Breast epithelium (tissue), 4 donors: ENCODE measurements at regions not wholly inside any gene's neighbourhood (a gene's known extent, or its start where the extent isn't known, plus 50 kb on each side); places are given as distances from the start of the nearest gene placed in this dataset.

Experiments
- DNase-seq, 2 donors: peaks; one replicate each; pipeline ENCODE4 v3.0.0-alpha.2; 2019; ENCODE audit warnings: low spot score in 2 of 2
- H3K27ac ChIP-seq, 2 donors: fragments of 200-600 bp; sonication (generic) in 1 of 2; one replicate each; pipeline ENCODE4 v1.5.1; 2016 to 2019; ENCODE audit warnings: mild to moderate bottlenecking in 1 of 2
- H3K27me3 ChIP-seq, 2 donors: fragments of 200-600 bp; sonication (generic) in 1 of 2; one replicate each; pipeline versions ENCODE4 v1.5.1 to v1.6.0; 2017 to 2019; ENCODE audit warnings: control low read depth in 1 of 2, mild to moderate bottlenecking in 1 of 2
- H3K36me3 ChIP-seq: fragments of 200-600 bp; one replicate; pipeline ENCODE4 v1.5.1; 2019
- H3K4me1 ChIP-seq, 2 donors: fragments of 200-600 bp; sonication (generic); one replicate each; pipeline ENCODE4 v1.5.1; 2016 to 2019; ENCODE audit warnings: control low read depth in 1 of 2
- H3K4me3 ChIP-seq, 3 donors: fragments of 200-600 bp; sonication (generic); 1 replicate in 2 of 3; 2 replicates in 1 of 3; pipeline ENCODE4 v1.5.1; 2016 to 2019; ENCODE audit warnings: mild to moderate bottlenecking in 3 of 3, moderate library complexity in 2 of 3
- H3K9me3 ChIP-seq, 2 donors: fragments of 200-600 bp; sonication (generic) in 1 of 2; one replicate each; pipeline ENCODE4 v1.5.1; 2016 to 2019; ENCODE audit warnings: control low read depth in 1 of 2
- POLR2A ChIP-seq: fragments of 450-650 bp; IDR thresholded peaks from one replicate; pipeline ENCODE4 v1.6.1; 2016; ENCODE audit warnings: antibody characterized with exemption, mild to moderate bottlenecking, moderate library complexity
- POLR2AphosphoS5 ChIP-seq, 3 donors: sonication (generic); formaldehyde crosslinking; IDR thresholded peaks; one replicate each; pipeline ENCODE4 v1.6.1; 2017; ENCODE audit warnings: antibody characterized with exemption in 3 of 3
- intact Hi-C: fragments of 100-400 bp; cut with DNase I; formaldehyde crosslinking; loops from one replicate; pipeline ENCODE4 v1.15.1; 2023; ENCODE audit warnings: low total_unique reads
- TF ChIP-seq, protein P1 (sequence below), 3 donors: fragments of 450-650 bp; IDR thresholded peaks; one replicate each; pipeline ENCODE4 v1.5.1; 2016 to 2017; ENCODE audit warnings: antibody characterized with exemption in 3 of 3, mild to moderate bottlenecking in 3 of 3, moderate library complexity in 3 of 3

DNA sequence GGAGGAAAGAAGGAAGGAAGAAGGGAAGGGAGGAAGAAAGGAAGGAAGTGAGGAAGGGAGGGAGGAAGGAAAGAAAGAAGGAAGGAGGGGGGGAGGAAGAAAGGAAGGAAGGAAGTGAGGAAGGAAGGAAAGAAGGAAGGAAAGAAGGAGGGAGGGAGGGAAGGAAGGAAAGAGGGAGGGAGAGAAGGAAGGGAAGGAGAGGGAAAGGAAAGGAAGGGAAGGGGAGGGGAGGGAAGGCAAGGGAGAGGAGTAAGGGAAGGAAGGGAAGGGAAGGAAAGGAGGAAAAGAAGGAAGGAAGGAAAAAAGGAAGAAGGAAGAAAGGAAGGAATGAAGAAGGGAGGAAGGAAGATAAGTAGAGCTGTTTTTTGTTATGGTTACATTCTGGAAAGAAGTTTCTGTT is 141.2 kb downstream of the LRRC3B start:
- no peak overlapping the region for H3K27ac ChIP-seq
- no peaks in the 10 kb centered on the region for H3K9me3 ChIP-seq
- H3K36me3 ChIP-seq = no peaks in the 10 kb centered on the region
- TF ChIP-seq, protein P1, sequence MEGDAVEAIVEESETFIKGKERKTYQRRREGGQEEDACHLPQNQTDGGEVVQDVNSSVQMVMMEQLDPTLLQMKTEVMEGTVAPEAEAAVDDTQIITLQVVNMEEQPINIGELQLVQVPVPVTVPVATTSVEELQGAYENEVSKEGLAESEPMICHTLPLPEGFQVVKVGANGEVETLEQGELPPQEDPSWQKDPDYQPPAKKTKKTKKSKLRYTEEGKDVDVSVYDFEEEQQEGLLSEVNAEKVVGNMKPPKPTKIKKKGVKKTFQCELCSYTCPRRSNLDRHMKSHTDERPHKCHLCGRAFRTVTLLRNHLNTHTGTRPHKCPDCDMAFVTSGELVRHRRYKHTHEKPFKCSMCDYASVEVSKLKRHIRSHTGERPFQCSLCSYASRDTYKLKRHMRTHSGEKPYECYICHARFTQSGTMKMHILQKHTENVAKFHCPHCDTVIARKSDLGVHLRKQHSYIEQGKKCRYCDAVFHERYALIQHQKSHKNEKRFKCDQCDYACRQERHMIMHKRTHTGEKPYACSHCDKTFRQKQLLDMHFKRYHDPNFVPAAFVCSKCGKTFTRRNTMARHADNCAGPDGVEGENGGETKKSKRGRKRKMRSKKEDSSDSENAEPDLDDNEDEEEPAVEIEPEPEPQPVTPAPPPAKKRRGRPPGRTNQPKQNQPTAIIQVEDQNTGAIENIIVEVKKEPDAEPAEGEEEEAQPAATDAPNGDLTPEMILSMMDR (IDR thresholded peaks at IDR 0.05) = no peak
- TF ChIP-seq POLR2A = no peak
- no peak overlapping the region for H3K4me3 ChIP-seq
- no peaks in the 10 kb centered on the region for H3K27me3 ChIP-seq
- intact Hi-C loops = no loop called here
- H3K4me1 ChIP-seq = no peaks in the 10 kb centered on the region
- DNase-seq = no peak

DNA sequence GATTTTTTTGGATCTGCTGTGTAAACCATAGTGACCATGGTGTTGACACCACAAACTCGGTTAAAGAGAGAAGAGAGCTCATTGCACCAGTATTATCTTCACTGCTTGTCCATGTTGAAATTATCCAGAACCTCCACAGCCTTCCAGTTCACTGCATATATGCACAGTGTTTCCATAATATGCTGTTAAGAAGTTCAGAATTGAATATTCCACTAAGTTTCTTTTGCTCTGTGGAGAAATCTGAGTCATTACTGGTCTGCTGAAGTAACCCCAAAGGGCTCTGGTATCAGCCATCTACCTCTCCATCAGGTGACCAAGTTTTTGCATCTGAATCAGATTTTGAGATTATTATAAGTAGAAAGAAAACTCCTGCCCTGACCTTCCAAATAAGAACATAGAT is 143.5 kb downstream of the LRRC3B start:
- no peaks in the 10 kb centered on the region for H3K36me3 ChIP-seq
- no peaks in the 10 kb centered on the region for H3K9me3 ChIP-seq
- H3K27ac ChIP-seq = no peak overlapping the region
- no peak for DNase-seq
- intact Hi-C loops = loop anchor here (5.0 kb wide), 1 partner anchor 419 kb away; no protein-coding TSS in a partner anchor
- H3K27me3 ChIP-seq = no peaks in the 10 kb centered on the region
- H3K4me3 ChIP-seq = no peak overlapping the region
- H3K4me1 ChIP-seq = no peaks in the 10 kb centered on the region
- TF ChIP-seq, protein P1 (IDR thresholded peaks at IDR 0.05) = no peak
- no peak for TF ChIP-seq POLR2A
- no peak for TF ChIP-seq POLR2AphosphoS5 (IDR thresholded peaks at IDR 0.05)

- Histone ChIP-seq H3K4me3 (no peak overlapping the region), H3K4me1 (no peaks in the 10 kb centered on the region), H3K27me3 (no peaks in the 10 kb centered on the region), H3K36me3 (no peaks in the 10 kb centered on the region), H3K9me3 (no peaks in the 10 kb centered on the region), H3K27ac (no peak overlapping the region)
- TF ChIP-seq, protein P1 (IDR thresholded peaks at IDR 0.05) = no peak
- no peak for TF ChIP-seq POLR2A
- no peak for TF ChIP-seq POLR2AphosphoS5 (IDR thresholded peaks at IDR 0.05)
- DNase-seq = no peak
- intact Hi-C loops = loop anchor here (5.0 kb wide), 1 partner anchor 421 kb away; no protein-coding TSS in a partner anchor
Measured at GRCh38 chr3:26768068-26768651, 145.6 kb downstream of the LRRC3B start.

DNA sequence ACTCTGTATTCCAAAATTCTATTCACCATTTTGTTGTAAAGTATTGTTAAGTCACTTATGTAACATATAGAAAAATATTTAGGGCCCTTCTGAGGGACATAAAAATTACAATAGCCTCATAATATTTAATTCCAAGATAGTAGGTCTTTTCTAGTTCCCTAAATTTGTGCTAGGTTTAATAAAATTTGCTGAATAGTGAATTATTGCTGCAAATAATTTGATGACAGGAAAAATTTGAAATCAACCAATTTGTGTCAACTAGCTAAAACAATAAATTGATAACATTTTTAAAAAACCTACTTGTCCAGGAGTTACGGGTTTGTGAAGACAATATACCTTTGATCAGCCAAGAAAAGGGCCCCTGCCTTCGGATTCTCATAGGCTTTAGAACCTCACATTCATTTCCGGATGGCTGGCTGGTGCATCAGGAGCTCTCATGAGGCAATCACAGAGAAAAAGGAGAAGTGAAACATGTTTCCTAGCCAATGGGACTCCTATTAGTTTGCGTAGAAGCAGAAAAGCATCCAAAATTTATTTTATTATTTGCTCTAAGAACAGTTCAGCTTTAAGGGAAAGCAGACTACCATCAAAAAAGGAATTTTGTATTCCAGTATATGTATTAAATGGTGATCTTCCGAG is 177.2 kb downstream of the LRRC3B start:
- no peaks in the 10 kb centered on the region for H3K9me3 ChIP-seq
- no peak overlapping the region for H3K4me3 ChIP-seq
- no peaks in the 10 kb centered on the region for H3K27me3 ChIP-seq
- intact Hi-C loops = no loop called here
- no peaks in the 10 kb centered on the region for H3K4me1 ChIP-seq
- no peak for DNase-seq
- H3K36me3 ChIP-seq = no peaks in the 10 kb centered on the region
- H3K27ac ChIP-seq = no peak overlapping the region
- TF ChIP-seq POLR2A = no peak
- no peak for TF ChIP-seq POLR2AphosphoS5 (IDR thresholded peaks at IDR 0.05)
- TF ChIP-seq, protein P1 (IDR thresholded peaks at IDR 0.05) = no peak

GRCh38 chr3:26807272-26807671 is 184.7 kb downstream of the LRRC3B start:
- DNase-seq = no peak
- no peaks in the 10 kb centered on the region for H3K36me3 ChIP-seq
- intact Hi-C loops = no loop called here

More at GRCh38 chr3:26807272-26807671, 184.7 kb downstream of the LRRC3B start:
- H3K4me3 ChIP-seq = no peak overlapping the region
- peaks cover 0 to 4% of the 10 kb centered on the region in 2 donors for H3K9me3 ChIP-seq
- H3K4me1 ChIP-seq = no peaks in the 10 kb centered on the region
- H3K27me3 ChIP-seq = no peaks in the 10 kb centered on the region
- no peak for TF ChIP-seq POLR2A
- TF ChIP-seq, protein P1 (IDR thresholded peaks at IDR 0.05) = no peak
- TF ChIP-seq POLR2AphosphoS5 (IDR thresholded peaks at IDR 0.05) = no peak
- no peak overlapping the region for H3K27ac ChIP-seq
